Trophoblast cell (in vitro differentiated cells and primary cell): ENCODE measurements at regions not wholly inside any gene's neighbourhood (a gene's known extent, or its start where the extent isn't known, plus 50 kb on each side); places are given as distances from the start of the nearest gene placed in this dataset.
A peak's percentile ranks its signal among the peaks of the same experiment; 100 is the strongest.

Experiments
- DNase-seq, 2 donors: peaks; one replicate each; pipeline ENCODE4 v3.0.0-alpha.2; 2016
- H2AFZ ChIP-seq: 2 replicates; pipeline ENCODE4 v1.6.1; 2013; ENCODE audit warnings: low read length, moderate library complexity, mild to moderate bottlenecking; ENCODE audit not compliant: insufficient read depth, poor library complexity
- H2AK5ac ChIP-seq: 2 replicates; pipeline ENCODE4 v1.6.1; 2013; ENCODE audit warnings: mild to moderate bottlenecking, low read length
- H2BK120ac ChIP-seq: 2 replicates; pipeline ENCODE4 v1.6.1; 2013; ENCODE audit warnings: low read length, mild to moderate bottlenecking, moderate library complexity; ENCODE audit not compliant: insufficient read depth, poor library complexity
- H2BK12ac ChIP-seq: 2 replicates; pipeline ENCODE4 v1.6.1; 2013; ENCODE audit warnings: mild to moderate bottlenecking, low read length, moderate library complexity
- H2BK5ac ChIP-seq: 2 replicates; pipeline ENCODE4 v1.6.1; 2013; ENCODE audit warnings: low read length, low read depth, moderate library complexity, mild to moderate bottlenecking; ENCODE audit not compliant: poor library complexity
- H3K14ac ChIP-seq: 2 replicates; pipeline ENCODE4 v1.6.1; 2013; ENCODE audit warnings: mild to moderate bottlenecking, low read length
- H3K18ac ChIP-seq: 2 replicates; pipeline ENCODE4 v1.6.1; 2013; ENCODE audit warnings: mild to moderate bottlenecking, low read length
- H3K23ac ChIP-seq: 2 replicates; pipeline ENCODE4 v1.6.1; 2013; ENCODE audit warnings: low read length
- H3K27ac ChIP-seq: 2 replicates; pipeline ENCODE4 v1.5.1; 2013; ENCODE audit warnings: low read depth, mild to moderate bottlenecking, inconsistent platforms, low read length, moderate library complexity
- H3K27me3 ChIP-seq: 2 replicates; pipeline ENCODE4 v1.6.1; 2013; ENCODE audit warnings: inconsistent platforms, mild to moderate bottlenecking, low read length, moderate library complexity; ENCODE audit not compliant: insufficient read depth
- H3K36me3 ChIP-seq, 2 experiments: 1 replicate in 1 of 2; 2 replicates in 1 of 2; pipeline ENCODE4 v1.6.1; 2013; ENCODE audit warnings: low read length in 2 of 2, mild to moderate bottlenecking in 2 of 2, moderate library complexity in 1 of 2; ENCODE audit not compliant: insufficient read depth in 2 of 2, control insufficient read depth in 1 of 2
- H3K4ac ChIP-seq: 2 replicates; pipeline ENCODE4 v1.6.1; 2013; ENCODE audit warnings: low read depth, mild to moderate bottlenecking, low read length, moderate library complexity
- H3K4me1 ChIP-seq, 2 experiments: 1 replicate in 1 of 2; 2 replicates in 1 of 2; pipeline ENCODE4 v1.6.1; 2013; ENCODE audit warnings: low read length in 2 of 2, mild to moderate bottlenecking in 2 of 2, moderate library complexity in 1 of 2; ENCODE audit not compliant: insufficient read depth in 2 of 2, control insufficient read depth in 1 of 2
- H3K4me2 ChIP-seq: 2 replicates; pipeline ENCODE4 v1.6.1; 2013; ENCODE audit warnings: inconsistent platforms, mild to moderate bottlenecking, low read length, moderate library complexity
- H3K4me3 ChIP-seq: 2 replicates; pipeline ENCODE4 v1.5.1; 2013; ENCODE audit warnings: mild to moderate bottlenecking, low read depth, low read length, inconsistent platforms
- H3K79me1 ChIP-seq: one replicate; pipeline ENCODE4 v1.6.1; 2013; ENCODE audit warnings: low read length
- H3K79me2 ChIP-seq: 2 replicates; pipeline ENCODE4 v1.6.1; 2013; ENCODE audit warnings: low read length, mild to moderate bottlenecking; ENCODE audit not compliant: control insufficient read depth, insufficient read depth, poor library complexity
- H3K9ac ChIP-seq: 2 replicates; pipeline ENCODE4 v1.6.1; 2013; ENCODE audit warnings: mild to moderate bottlenecking, low read length
- H3K9me3 ChIP-seq: 2 replicates; pipeline ENCODE4 v1.6.1; 2013; ENCODE audit warnings: low read depth, mild to moderate bottlenecking, control low read depth, inconsistent platforms, low read length; ENCODE audit not compliant: insufficient read depth
- H4K12ac ChIP-seq: 2 replicates; pipeline ENCODE4 v1.6.1; 2013; ENCODE audit warnings: low read depth, mild to moderate bottlenecking, low read length, moderate library complexity
- H4K8ac ChIP-seq: 2 replicates; pipeline ENCODE4 v1.6.1; 2013; ENCODE audit warnings: low read depth, mild to moderate bottlenecking, low read length, moderate library complexity
- H4K91ac ChIP-seq: one replicate; pipeline ENCODE4 v1.6.1; 2013; ENCODE audit warnings: low read depth, mild to moderate bottlenecking, low read length, moderate library complexity
- WGBS: extraction: QIAGEN DNeasy Blood & Tissue Kit; methylation state at CpG from one replicate; pipeline ENCODE4 v1.1.7; 2013; ENCODE audit warnings: missing lambda C conversion rate; ENCODE audit not compliant: insufficient read length, insufficient coverage; ENCODE audit errors: extremely low coverage; 5-methylcytosine and 5-hydroxymethylcytosine counted together

DNA sequence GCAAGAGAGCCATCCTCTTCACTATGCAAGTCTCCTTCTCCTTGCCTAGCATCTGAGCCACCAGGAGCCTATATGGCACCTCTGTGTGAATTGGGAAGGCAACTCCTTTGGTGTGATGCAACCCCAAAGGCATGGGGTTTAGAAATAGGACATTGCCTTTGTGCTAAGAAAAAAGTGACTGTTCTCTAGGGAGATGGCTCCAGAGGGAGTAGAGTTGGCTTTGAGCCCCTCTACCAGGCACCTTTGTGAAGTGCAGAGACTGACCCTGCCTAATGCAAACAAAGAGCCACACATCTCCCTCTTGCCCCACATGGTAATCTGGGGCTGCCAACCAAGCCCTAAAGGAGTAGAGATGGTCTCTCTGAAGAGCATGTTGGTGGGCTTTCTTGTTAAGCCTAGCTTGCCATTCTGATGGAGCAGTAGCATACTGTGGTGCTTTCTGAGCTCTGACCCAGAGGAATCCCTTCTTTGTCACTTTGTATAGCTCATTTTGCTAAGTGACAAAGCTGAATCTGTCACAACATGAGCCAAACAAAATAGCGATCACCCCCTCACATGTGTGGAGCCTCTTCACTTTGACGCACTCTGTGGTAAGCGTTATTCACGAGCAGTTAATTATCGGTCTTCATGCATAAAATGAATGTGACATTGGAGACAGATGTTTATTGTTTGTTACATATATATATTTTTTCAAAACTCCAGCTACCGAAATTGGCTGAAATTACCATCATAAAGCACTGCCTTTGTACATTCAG is 74.4 kb downstream of the RWDD3 start:
- Histone ChIP-seq H3K14ac (no peak overlapping the region), H3K27ac (no peak overlapping the region), H3K4me3 (no peak overlapping the region), H4K12ac (no peak overlapping the region), H4K8ac (no peak overlapping the region), H3K79me1 (no peaks in the 10 kb centered on the region), H3K79me2 (no peaks in the 10 kb centered on the region), H3K4me1 (no peaks in the 10 kb centered on the region), H2BK5ac (no peak overlapping the region), H2AFZ (no peak overlapping the region), H2BK120ac (no peak overlapping the region), H3K27me3 (no peaks in the 10 kb centered on the region), H3K18ac (no peak overlapping the region), H2BK12ac (no peak overlapping the region), H2AK5ac (no peak overlapping the region), H4K91ac (no peak overlapping the region), H3K4ac (no peak overlapping the region), H3K9ac (no peak overlapping the region), H3K23ac (no peak overlapping the region), H3K36me3 (no peaks in the 10 kb centered on the region), H3K4me2 (no peak overlapping the region), H3K9me3 (no peaks in the 10 kb centered on the region)
- WGBS = no CpG with 5 or more reads among the region's 6 CpGs
- DNase-seq = no peak

DNA sequence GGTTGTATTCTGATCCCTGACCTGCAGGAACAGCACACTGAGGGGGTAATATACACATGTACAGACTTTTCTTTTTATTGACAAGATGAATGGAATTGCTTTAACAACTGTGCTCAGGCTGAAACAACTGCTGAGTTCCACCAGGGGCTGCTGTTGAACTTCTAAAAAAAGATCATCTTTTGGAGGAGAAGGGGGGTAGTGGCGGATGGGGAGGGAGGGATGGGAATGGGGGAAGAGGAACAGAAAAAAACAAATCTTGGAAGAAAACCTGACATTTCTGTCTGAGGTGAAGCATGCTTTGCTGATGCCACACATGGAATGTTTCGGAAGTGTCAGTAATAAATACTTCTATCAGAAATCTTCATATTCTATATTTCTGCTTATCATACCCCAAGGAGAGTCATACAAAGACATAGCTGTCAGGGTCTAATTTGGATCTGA is 75.0 kb downstream of the RWDD3 start:
- Histone ChIP-seq H4K91ac (no peak overlapping the region), H3K4me1 (no peaks in the 10 kb centered on the region), H4K12ac (no peak overlapping the region), H3K18ac (no peak overlapping the region), H2BK120ac (no peak overlapping the region), H3K27ac (no peak overlapping the region), H2AFZ (no peak overlapping the region), H3K23ac (no peak overlapping the region), H3K79me1 (no peaks in the 10 kb centered on the region), H3K4me3 (no peak overlapping the region), H3K4ac (no peak overlapping the region), H3K36me3 (no peaks in the 10 kb centered on the region), H3K79me2 (no peaks in the 10 kb centered on the region), H2AK5ac (no peak overlapping the region), H3K27me3 (no peaks in the 10 kb centered on the region), H2BK12ac (no peak overlapping the region), H3K9ac (no peak overlapping the region), H2BK5ac (no peak overlapping the region), H3K14ac (no peak overlapping the region), H4K8ac (no peak overlapping the region), H3K9me3 (no peaks in the 10 kb centered on the region), H3K4me2 (no peak overlapping the region)
- peak in 1 of 2 donors; percentile 40 for DNase-seq
- WGBS = 100% methylated on average over 1 of the region's 2 CpGs

DNA sequence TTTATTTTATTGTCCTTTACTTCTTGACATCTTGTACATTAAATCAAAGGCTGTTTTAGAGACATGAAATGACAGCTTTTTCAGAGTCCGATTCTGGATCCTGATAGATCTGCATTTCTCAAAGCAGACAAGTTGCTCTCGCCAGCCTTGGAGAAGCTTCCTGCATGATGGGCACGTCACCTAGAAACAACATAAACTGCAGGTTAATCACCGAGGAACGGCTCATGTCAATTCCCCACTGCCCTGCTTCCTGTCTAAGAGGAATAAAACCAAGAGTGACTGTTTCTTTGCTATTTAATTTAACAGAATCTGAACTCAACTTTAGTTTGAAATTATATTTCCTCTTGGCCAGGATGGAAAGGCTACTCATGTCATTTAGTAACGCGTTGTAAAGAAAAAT is 77.0 kb downstream of the RWDD3 start:
- H3K9ac ChIP-seq = no peak overlapping the region
- H3K14ac ChIP-seq = no peak overlapping the region
- no peak overlapping the region for H2BK5ac ChIP-seq
- H3K23ac ChIP-seq = no peak overlapping the region
- no peak overlapping the region for H2BK120ac ChIP-seq
- no peak overlapping the region for H2AK5ac ChIP-seq
- no peak overlapping the region for H4K12ac ChIP-seq
- H3K36me3 ChIP-seq = no peaks in the 10 kb centered on the region
- no peak overlapping the region for H2BK12ac ChIP-seq
- no peak for DNase-seq
- H3K27ac ChIP-seq = no peak overlapping the region
- H3K4ac ChIP-seq = no peak overlapping the region
- H3K9me3 ChIP-seq = no peaks in the 10 kb centered on the region
- H4K8ac ChIP-seq = no peak overlapping the region
- H4K91ac ChIP-seq = no peak overlapping the region
- no peak overlapping the region for H3K4me3 ChIP-seq
- H3K4me2 ChIP-seq = no peak overlapping the region
- no peaks in the 10 kb centered on the region for H3K27me3 ChIP-seq
- no peak overlapping the region for H2AFZ ChIP-seq
- no peaks in the 10 kb centered on the region for H3K4me1 ChIP-seq
- H3K79me2 ChIP-seq = no peaks in the 10 kb centered on the region
- no CpG with 5 or more reads among the region's 7 CpGs for WGBS
- no peak overlapping the region for H3K18ac ChIP-seq
- no peaks in the 10 kb centered on the region for H3K79me1 ChIP-seq

DNA sequence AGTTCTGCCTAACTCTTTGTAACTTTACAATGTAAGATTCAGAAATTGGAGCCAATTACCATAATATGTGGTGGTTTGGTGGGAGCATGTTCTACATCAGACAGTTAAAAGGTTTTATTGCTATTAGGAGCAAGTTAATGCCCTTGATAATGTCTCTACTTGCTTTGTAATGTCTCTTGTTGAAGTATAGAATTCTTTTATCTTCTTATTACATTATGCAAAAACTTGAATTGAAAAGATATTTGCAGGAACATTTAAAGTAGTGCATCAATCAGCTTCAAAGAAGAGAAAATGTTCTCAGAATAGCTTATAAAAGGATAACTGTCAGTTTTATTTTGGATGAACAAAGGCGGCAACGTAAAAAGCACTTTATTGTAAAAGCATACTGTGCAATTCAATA is 77.8 kb downstream of the RWDD3 start:
- H3K27ac ChIP-seq = no peak overlapping the region
- no peaks in the 10 kb centered on the region for H3K79me1 ChIP-seq
- no peak overlapping the region for H3K9ac ChIP-seq
- no peaks in the 10 kb centered on the region for H3K79me2 ChIP-seq
- H2AK5ac ChIP-seq = no peak overlapping the region
- no peaks in the 10 kb centered on the region for H3K9me3 ChIP-seq
- H2BK120ac ChIP-seq = no peak overlapping the region
- no peak overlapping the region for H3K4ac ChIP-seq
- H3K4me1 ChIP-seq = no peaks in the 10 kb centered on the region
- H3K36me3 ChIP-seq = no peaks in the 10 kb centered on the region
- H2BK5ac ChIP-seq = no peak overlapping the region
- H2BK12ac ChIP-seq = no peak overlapping the region
- H3K23ac ChIP-seq = no peak overlapping the region
- no peak overlapping the region for H3K4me2 ChIP-seq
- no CpG with 5 or more reads among the region's 2 CpGs for WGBS
- H3K14ac ChIP-seq = no peak overlapping the region
- H3K4me3 ChIP-seq = no peak overlapping the region
- no peak overlapping the region for H4K8ac ChIP-seq
- H4K91ac ChIP-seq = no peak overlapping the region
- H3K18ac ChIP-seq = no peak overlapping the region
- H3K27me3 ChIP-seq = no peaks in the 10 kb centered on the region
- no peak overlapping the region for H2AFZ ChIP-seq
- DNase-seq = no peak
- no peak overlapping the region for H4K12ac ChIP-seq
